Ascending aorta (tissue), 2 donors: ENCODE measurements at regions not wholly inside any gene's neighbourhood (a gene's known extent, or its start where the extent isn't known, plus 50 kb on each side); places are given as distances from the start of the nearest gene placed in this dataset.

Experiments
- DNase-seq, 2 donors: peaks; one replicate each; pipeline ENCODE4 v3.0.0-alpha.2; 2019; ENCODE audit warnings: low spot score in 2 of 2
- H3K27ac ChIP-seq, 2 donors: fragments of 200-600 bp; sonication (generic); one replicate each; pipeline ENCODE4 v1.5.1; 2016 to 2017; ENCODE audit warnings: mild to moderate bottlenecking in 1 of 2
- H3K27me3 ChIP-seq: fragments of 200-600 bp; sonication (generic); one replicate; pipeline ENCODE4 v1.5.1; 2017
- H3K36me3 ChIP-seq, 2 donors: fragments of 200-600 bp; sonication (generic); one replicate each; pipeline ENCODE4 v1.5.1; 2016
- H3K4me1 ChIP-seq, 2 donors: fragments of 200-600 bp; sonication (generic); one replicate each; pipeline ENCODE4 v1.5.1; 2016 to 2017; ENCODE audit warnings: mild to moderate bottlenecking in 1 of 2
- H3K4me3 ChIP-seq, 2 donors: fragments of 200-600 bp; sonication (generic); one replicate each; pipeline ENCODE4 v1.5.1; 2016 to 2017; ENCODE audit warnings: mild to moderate bottlenecking in 1 of 2
- H3K9me3 ChIP-seq, 2 donors: fragments of 200-600 bp; sonication (generic); one replicate each; pipeline ENCODE4 v1.5.1; 2016
- intact Hi-C: fragments of 100-400 bp; cut with DNase I; formaldehyde crosslinking; loops from one replicate; pipeline ENCODE4 v1.15.1; 2023
- TF ChIP-seq, protein P1 (sequence below), 3 experiments: fragments of 200-600 bp in 2 of 3; fragments of 450-650 bp in 1 of 3; sonication (generic) in 2 of 3; IDR thresholded peaks; one replicate each; pipeline ENCODE4 v1.5.1; 2016 to 2019; ENCODE audit warnings: antibody characterized with exemption in 3 of 3, mild to moderate bottlenecking in 1 of 3, moderate library complexity in 1 of 3

DNA sequence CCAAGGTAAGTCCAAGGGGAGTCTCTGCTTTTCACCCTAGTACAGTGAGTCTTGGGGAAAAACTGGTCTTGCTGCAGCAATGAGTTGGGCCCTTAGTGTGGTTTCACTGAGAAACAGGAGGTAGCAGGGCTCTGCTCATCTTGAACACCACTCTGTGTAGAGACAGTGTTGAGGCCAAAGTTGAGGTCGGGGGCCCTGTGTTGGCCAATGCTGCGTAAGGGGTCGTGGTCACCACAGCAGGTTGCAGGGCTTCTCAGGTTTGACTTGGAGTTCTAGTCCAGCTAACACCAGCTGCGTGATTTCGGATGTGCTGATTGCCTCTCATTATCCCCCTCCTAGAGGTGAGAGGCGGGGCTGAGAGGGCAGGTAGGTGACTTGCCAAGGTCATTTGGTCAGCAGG, 807.5 kb downstream of the VRK1 start:
- no peaks in the 10 kb centered on the region for H3K4me1 ChIP-seq
- TF ChIP-seq, protein P1, sequence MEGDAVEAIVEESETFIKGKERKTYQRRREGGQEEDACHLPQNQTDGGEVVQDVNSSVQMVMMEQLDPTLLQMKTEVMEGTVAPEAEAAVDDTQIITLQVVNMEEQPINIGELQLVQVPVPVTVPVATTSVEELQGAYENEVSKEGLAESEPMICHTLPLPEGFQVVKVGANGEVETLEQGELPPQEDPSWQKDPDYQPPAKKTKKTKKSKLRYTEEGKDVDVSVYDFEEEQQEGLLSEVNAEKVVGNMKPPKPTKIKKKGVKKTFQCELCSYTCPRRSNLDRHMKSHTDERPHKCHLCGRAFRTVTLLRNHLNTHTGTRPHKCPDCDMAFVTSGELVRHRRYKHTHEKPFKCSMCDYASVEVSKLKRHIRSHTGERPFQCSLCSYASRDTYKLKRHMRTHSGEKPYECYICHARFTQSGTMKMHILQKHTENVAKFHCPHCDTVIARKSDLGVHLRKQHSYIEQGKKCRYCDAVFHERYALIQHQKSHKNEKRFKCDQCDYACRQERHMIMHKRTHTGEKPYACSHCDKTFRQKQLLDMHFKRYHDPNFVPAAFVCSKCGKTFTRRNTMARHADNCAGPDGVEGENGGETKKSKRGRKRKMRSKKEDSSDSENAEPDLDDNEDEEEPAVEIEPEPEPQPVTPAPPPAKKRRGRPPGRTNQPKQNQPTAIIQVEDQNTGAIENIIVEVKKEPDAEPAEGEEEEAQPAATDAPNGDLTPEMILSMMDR (IDR thresholded peaks at IDR 0.05), result no peak
- no peak overlapping the region for H3K27ac ChIP-seq
- intact Hi-C loops, result no loop called here
- no peaks in the 10 kb centered on the region for H3K9me3 ChIP-seq
- H3K4me3 ChIP-seq, result no peak overlapping the region
- DNase-seq, result no peak
- no peaks in the 10 kb centered on the region for H3K27me3 ChIP-seq
- H3K36me3 ChIP-seq, result no peaks in the 10 kb centered on the region

DNA sequence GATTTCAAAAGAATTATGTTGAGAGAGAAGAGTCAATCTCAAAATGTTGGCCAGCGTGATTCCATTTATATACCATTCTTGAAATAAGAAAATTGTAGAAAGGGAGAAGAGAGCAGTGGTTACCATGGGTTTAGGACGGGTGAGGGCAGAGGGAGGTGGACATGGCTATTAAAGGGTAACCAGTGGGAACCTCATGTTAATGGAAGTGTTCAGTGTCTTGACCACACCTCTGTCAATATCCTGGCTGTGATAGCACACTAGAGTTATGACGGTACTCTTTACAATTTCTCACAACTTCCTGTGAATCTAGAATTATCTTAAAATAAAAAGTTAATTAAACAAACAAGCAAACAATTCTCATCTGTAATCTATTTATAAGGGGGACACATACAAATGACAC, 821.2 kb downstream of the VRK1 start:
- TF ChIP-seq, protein P1 (IDR thresholded peaks at IDR 0.05), result no peak
- intact Hi-C loops, result no loop called here
- Histone ChIP-seq H3K9me3 (peaks cover 0 to 7% of the 10 kb centered on the region in 2 donors), H3K36me3 (no peaks in the 10 kb centered on the region), H3K27ac (no peak overlapping the region), H3K27me3 (no peaks in the 10 kb centered on the region), H3K4me1 (no peaks in the 10 kb centered on the region), H3K4me3 (no peak overlapping the region)
- no peak for DNase-seq

DNA sequence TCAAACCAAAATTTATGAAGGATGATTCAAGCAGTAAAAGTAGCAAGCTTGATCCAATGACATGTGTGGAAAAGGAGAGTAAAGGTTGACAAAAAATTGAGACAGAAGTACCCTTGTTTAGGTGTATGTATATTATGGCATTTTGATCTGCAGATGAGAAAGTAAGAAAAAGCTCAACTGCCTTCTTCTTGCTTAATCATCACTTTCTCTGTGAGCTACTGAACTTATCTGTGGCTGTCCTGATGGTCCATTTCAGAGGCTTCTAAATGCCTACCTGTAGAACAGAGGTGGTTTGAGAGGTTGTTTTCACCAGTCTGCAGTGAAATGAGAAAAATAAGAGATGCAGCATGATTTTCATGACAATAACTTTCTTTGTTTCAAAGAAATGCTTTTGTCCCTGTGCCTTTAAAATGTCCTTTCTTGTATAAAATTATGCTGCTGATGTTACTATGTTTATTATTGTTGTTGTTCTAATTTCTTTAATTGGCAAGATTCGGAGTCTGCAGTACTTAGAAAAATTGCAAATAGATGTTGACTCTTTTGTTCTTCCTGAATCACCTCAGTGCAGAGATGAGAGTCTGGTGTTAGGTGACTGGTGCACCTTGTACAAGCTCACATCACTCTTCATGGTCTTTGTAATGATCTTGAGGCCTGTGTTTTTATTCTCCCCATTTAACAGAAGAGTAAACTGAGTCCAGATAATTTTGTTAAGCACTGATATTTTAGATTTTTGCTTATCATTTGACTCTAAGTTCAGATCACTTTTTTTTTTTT, 821.9 kb downstream of the VRK1 start:
- intact Hi-C loops, result no loop called here
- Histone ChIP-seq H3K27ac (no peak overlapping the region), H3K4me3 (no peak overlapping the region), H3K27me3 (no peaks in the 10 kb centered on the region), H3K9me3 (peaks cover 0 to 7% of the 10 kb centered on the region in 2 donors), H3K4me1 (no peaks in the 10 kb centered on the region), H3K36me3 (no peaks in the 10 kb centered on the region)
- TF ChIP-seq, protein P1 (IDR thresholded peaks at IDR 0.05), result no peak
- DNase-seq, result no peak

DNA sequence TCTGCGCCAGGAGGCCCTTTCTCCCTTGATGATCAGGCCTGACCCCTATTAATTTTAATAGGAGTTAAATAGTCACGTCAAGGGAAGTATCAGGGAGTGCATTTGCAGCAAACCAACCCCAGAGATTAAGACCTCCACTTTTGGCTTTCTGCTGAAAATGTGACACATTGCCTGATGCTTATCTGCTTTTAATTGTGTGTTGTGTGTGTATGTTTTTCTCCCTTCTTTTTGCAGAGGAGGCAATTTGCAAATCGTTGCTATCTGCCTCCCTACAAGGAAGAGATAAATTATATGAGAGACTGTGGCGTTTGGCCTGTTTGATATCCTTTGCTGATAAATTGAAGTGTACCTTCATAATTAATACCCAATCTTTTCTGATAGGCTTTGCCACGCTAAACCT, 822.9 kb downstream of the VRK1 start:
- H3K27me3 ChIP-seq, result no peaks in the 10 kb centered on the region
- H3K9me3 ChIP-seq, result no peaks in the 10 kb centered on the region
- no peaks in the 10 kb centered on the region for H3K4me1 ChIP-seq
- H3K36me3 ChIP-seq, result no peaks in the 10 kb centered on the region
- no peak overlapping the region for H3K27ac ChIP-seq
- TF ChIP-seq, protein P1 (IDR thresholded peaks at IDR 0.05), result no peak
- H3K4me3 ChIP-seq, result no peak overlapping the region
- intact Hi-C loops, result no loop called here
- DNase-seq, result no peak

DNA sequence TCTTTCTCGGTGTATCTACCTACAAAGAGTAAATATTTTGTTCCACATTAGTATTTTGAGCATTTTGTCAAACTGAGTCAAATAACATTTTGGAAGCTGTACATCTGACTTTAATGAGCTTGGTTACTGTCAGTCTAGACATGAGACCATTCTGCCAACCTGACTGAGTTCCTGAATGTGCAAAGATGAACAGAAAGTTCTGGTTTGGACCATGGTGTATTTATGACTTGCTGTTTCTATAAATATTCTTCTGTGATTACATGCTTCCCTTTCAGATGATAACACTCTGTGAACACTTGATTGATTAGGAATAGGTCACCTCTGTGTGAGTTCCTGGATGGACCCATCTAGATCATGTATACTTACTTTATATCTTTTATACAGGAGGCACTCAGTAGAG, 827.8 kb downstream of the VRK1 start:
- no peak for DNase-seq
- TF ChIP-seq, protein P1 (IDR thresholded peaks at IDR 0.05), result no peak
- Histone ChIP-seq H3K9me3 (no peaks in the 10 kb centered on the region), H3K27me3 (no peaks in the 10 kb centered on the region), H3K36me3 (no peaks in the 10 kb centered on the region), H3K27ac (no peak overlapping the region), H3K4me1 (no peaks in the 10 kb centered on the region), H3K4me3 (no peak overlapping the region)
- intact Hi-C loops, result no loop called here
